ENCODE measurements at regions not wholly inside any gene's neighbourhood (a gene's known extent, or its start where the extent isn't known, plus 50 kb on each side); places are given as distances from the start of the nearest gene placed in this dataset.

GRCh38 chr13:69648340-69649062 is 459.1 kb upstream of the ATXN8OS start:
- TF ChIP-seq EZH2phosphoT487 (IDR thresholded peaks at IDR 0.05; ENCODE audit: low read depth) (no peak), CTCF (IDR thresholded peaks at IDR 0.05; ENCODE audit: low read depth, low read length) (no peak)
